Kidney glomerular epithelial cell (primary cell): ENCODE measurements at regions not wholly inside any gene's neighbourhood (a gene's known extent, or its start where the extent isn't known, plus 50 kb on each side); places are given as distances from the start of the nearest gene placed in this dataset.
"Not testable (repeated sequence)": the region's sequence is repeated elsewhere in the genome, so short reads cannot be mapped to it uniquely, and the experiment has no call there.

Source experiments
- DNase-seq: peaks from one replicate; lab custom pipeline; 2025; lab: John Stamatoyannopoulos, UW

- no peak for DNase-seq
Observed at GRCh38 chr15:25170113-25170731, 215.4 kb downstream of the SNRPN start.

- no peak for DNase-seq
Observed at GRCh38 chr15:25170781-25171110, 216.0 kb downstream of the SNRPN start.

GRCh38 chr15:25171111-25171811 is 216.5 kb downstream of the SNRPN start:
- no peak for DNase-seq

- DNase-seq = no peak
Observed at GRCh38 chr15:25171856-25172687, 217.3 kb downstream of the SNRPN start.

- no peak for DNase-seq
Observed at GRCh38 chr15:25172691-25173090, 217.9 kb downstream of the SNRPN start.

- no peak for DNase-seq
Observed at GRCh38 chr15:25173241-25174028, 218.6 kb downstream of the SNRPN start.

GRCh38 chr15:25174149-25174548 is 219.4 kb downstream of the SNRPN start:
- not testable (repeated sequence) for DNase-seq

- no peak for DNase-seq
Observed at GRCh38 chr15:25175033-25175788, 220.4 kb downstream of the SNRPN start.

GRCh38 chr15:25175789-25176615 is 221.2 kb downstream of the SNRPN start:
- DNase-seq = no peak

GRCh38 chr15:25176616-25176923 is 221.8 kb downstream of the SNRPN start:
- no peak for DNase-seq

GRCh38 chr15:25176991-25177954 is 222.5 kb downstream of the SNRPN start:
- DNase-seq = no peak

- DNase-seq = no peak
Observed at GRCh38 chr15:25177955-25178801, 223.4 kb downstream of the SNRPN start.

- DNase-seq = no peak
Observed at GRCh38 chr15:25178835-25179672, 224.3 kb downstream of the SNRPN start.

GRCh38 chr15:25179673-25180511 is 225.1 kb downstream of the SNRPN start:
- no peak for DNase-seq

GRCh38 chr15:25180606-25181292 is 226.0 kb downstream of the SNRPN start:
- DNase-seq = no peak
